Thymus (tissue), 11 donors: ENCODE measurements at regions not wholly inside any gene's neighbourhood (a gene's known extent, or its start where the extent isn't known, plus 50 kb on each side); places are given as distances from the start of the nearest gene placed in this dataset.

Experiments used
- DNase-seq, 9 donors: peaks; one replicate each; pipeline ENCODE4 v3.0.0-alpha.2; 2013; ENCODE audit warnings: low spot score in 9 of 9, low read depth in 6 of 9, missing footprints in 1 of 9
- H3K27ac ChIP-seq, 2 donors: one replicate each; pipeline ENCODE4 v1.5.1; 2013; ENCODE audit warnings: control low read depth in 1 of 2, low read depth in 1 of 2, low read length in 1 of 2, mild to moderate bottlenecking in 1 of 2, moderate library complexity in 1 of 2
- H3K27me3 ChIP-seq, 2 donors: one replicate each; pipeline ENCODE4 v1.5.1; 2013; ENCODE audit warnings: low read length in 1 of 2; ENCODE audit not compliant: control insufficient read depth in 2 of 2, insufficient read depth in 1 of 2
- H3K36me3 ChIP-seq, 2 donors: one replicate each; pipeline ENCODE4 v1.5.1; 2013; ENCODE audit warnings: low read length in 1 of 2, mild to moderate bottlenecking in 1 of 2, moderate library complexity in 1 of 2; ENCODE audit not compliant: control insufficient read depth in 2 of 2, insufficient read depth in 2 of 2
- H3K4me1 ChIP-seq, 2 donors: one replicate each; pipeline ENCODE4 v1.5.1; 2013; ENCODE audit warnings: low read length in 2 of 2; ENCODE audit not compliant: control insufficient read depth in 2 of 2, insufficient read depth in 2 of 2
- H3K4me3 ChIP-seq, 2 donors: one replicate each; pipeline ENCODE4 v1.5.1; 2013; ENCODE audit warnings: low read length in 2 of 2, control low read depth in 1 of 2, mild to moderate bottlenecking in 1 of 2
- H3K9me3 ChIP-seq, 2 donors: one replicate each; pipeline ENCODE4 v1.5.1; 2013; ENCODE audit warnings: low read length in 1 of 2, mild to moderate bottlenecking in 1 of 2; ENCODE audit not compliant: control insufficient read depth in 2 of 2, insufficient read depth in 1 of 2
- WGBS: extraction: QIAGEN DNeasy Blood & Tissue Kit; methylation state at CpG from one replicate; pipeline ENCODE4 v1.1.7; 2013; 5-methylcytosine and 5-hydroxymethylcytosine counted together
- donor health status: healthy.

DNA sequence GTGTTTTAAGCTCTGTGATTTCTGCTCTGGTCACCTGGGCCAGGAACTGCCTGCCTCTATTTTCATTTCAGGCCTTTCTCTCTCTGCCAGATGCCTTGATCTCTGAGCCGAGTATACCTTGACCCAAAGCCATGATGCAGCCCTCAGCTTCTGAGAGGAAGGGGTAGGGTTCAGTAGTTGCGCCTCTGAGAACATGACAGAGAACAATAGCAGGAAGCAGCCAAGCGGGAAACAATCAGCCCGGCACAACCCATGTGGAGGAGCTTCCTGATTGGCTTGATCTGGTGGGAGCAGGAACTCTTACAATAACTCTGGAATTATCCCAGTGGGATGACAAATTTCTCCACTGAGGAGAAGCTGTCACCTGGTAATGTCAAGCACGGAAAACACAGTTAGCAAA is 127.4 kb downstream of the PALM2AKAP2 start:
- Histone ChIP-seq H3K9me3 (no peaks in the 10 kb centered on the region), H3K27ac (peak overlapping the region in 1 of 2 donors; percentile 3), H3K36me3 (no peaks in the 10 kb centered on the region), H3K4me3 (no peak overlapping the region), H3K4me1 (peaks cover 0 to 9% of the 10 kb centered on the region in 2 donors), H3K27me3 (no peaks in the 10 kb centered on the region)
- WGBS = 83% methylated on average over 5 of the region's 5 CpGs
- DNase-seq = no peak

DNA sequence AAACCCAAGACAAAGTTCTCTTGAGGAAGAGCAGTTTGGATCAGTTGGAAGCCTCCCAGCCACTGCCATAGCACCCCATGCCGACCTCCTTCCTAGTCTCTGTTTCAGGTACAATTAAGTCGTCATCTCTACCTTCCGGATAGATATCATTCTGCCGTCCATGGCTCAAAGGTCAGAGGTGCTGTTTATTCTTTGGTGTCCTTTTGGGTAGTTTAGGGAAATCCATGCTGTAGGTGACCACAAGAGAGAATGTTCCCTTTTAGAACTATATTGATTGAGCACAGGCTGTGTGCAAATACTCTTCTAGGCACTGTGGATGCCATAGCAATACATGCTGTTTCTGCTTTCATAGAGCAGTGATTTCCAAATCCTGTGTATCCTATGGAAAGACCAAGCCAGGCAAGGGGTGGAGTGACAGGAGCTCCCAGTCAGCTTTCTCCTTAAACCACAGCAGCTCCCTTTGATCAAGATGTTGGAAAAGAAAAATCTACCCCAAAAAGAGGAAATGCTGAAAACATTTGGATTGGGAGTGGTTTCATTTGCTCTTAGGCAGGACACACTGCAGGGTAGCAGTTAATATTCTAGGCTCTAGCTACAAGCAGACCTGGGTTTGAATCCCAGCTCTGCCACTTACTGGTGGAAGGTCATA is 127.9 kb downstream of the PALM2AKAP2 start:
- Histone ChIP-seq H3K27me3 (no peaks in the 10 kb centered on the region), H3K4me1 (peaks cover 0 to 11% of the 10 kb centered on the region in 2 donors), H3K4me3 (no peak overlapping the region), H3K9me3 (no peaks in the 10 kb centered on the region), H3K36me3 (no peaks in the 10 kb centered on the region), H3K27ac (peak overlapping the region in 1 of 2 donors; percentile 18)
- DNase-seq = no peak
- WGBS = 94% methylated on average over 4 of the region's 4 CpGs

GRCh38 chr9:109908459-109909390 is 128.7 kb downstream of the PALM2AKAP2 start:
- no peak for DNase-seq
- Histone ChIP-seq H3K4me1 (peaks cover 0 to 14% of the 10 kb centered on the region in 2 donors), H3K36me3 (no peaks in the 10 kb centered on the region), H3K4me3 (no peak overlapping the region), H3K9me3 (no peaks in the 10 kb centered on the region), H3K27ac (no peak overlapping the region), H3K27me3 (no peaks in the 10 kb centered on the region)
- 96% methylated on average over 12 of the region's 12 CpGs for WGBS

- Histone ChIP-seq H3K4me3 (no peak overlapping the region), H3K4me1 (peaks cover 0 to 14% of the 10 kb centered on the region in 2 donors), H3K27me3 (no peaks in the 10 kb centered on the region), H3K36me3 (no peaks in the 10 kb centered on the region), H3K9me3 (no peaks in the 10 kb centered on the region), H3K27ac (no peak overlapping the region)
- WGBS = 92% methylated on average over 5 of the region's 5 CpGs
- DNase-seq = no peak
These were observed 130.9 kb downstream of the PALM2AKAP2 start for GRCh38 chr9:109910671-109911518.

GRCh38 chr9:109912082-109912582 is 132.1 kb downstream of the PALM2AKAP2 start:
- peaks cover under 1 to 13% of the 10 kb centered on the region in 2 donors for H3K4me1 ChIP-seq
- H3K4me3 ChIP-seq = no peak overlapping the region
- H3K36me3 ChIP-seq = no peaks in the 10 kb centered on the region
- WGBS = 91% methylated on average over 4 of the region's 4 CpGs
- no peak overlapping the region for H3K27ac ChIP-seq
- H3K27me3 ChIP-seq = no peaks in the 10 kb centered on the region
- DNase-seq = no peak
- H3K9me3 ChIP-seq = no peaks in the 10 kb centered on the region

DNA sequence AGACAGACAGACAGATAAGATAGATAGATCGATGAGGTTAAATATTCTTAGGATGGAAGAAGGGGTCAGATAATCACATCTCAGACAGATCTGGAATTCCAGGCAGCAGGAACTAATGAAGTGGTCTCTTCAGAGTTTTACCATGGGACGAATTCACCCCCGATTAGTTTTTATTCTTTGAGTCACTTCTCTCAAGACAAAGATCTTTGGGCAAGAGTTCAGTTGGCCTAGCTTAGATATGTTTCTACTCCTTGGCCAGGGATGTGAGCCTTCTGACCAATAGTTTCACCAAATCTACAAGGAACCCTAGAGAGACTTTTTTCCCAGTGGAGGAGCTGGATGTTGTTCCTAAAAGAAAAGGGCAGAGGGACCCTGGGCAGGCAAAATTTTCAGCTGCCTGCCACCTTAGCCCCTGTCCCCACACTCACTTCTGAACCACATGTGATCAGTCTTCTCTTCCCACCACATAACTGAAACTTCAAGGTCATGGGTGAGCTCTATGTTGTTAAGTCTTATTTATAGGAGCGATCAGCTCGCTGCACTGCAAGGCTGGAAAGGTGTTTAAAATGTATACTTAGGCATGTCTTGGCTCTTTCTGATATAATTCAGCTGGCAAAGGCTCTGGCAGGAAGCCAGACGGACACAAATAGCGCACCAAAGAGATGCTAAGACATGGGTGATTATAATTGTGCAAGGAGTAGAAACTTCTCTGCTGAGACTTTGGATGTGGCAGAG is 132.9 kb downstream of the PALM2AKAP2 start:
- H3K27ac ChIP-seq = no peak overlapping the region
- H3K9me3 ChIP-seq = no peaks in the 10 kb centered on the region
- 88% methylated on average over 7 of the region's 7 CpGs for WGBS
- no peak overlapping the region for H3K4me3 ChIP-seq
- DNase-seq = no peak
- no peaks in the 10 kb centered on the region for H3K36me3 ChIP-seq
- peaks cover 7 to 16% of the 10 kb centered on the region in 2 donors for H3K4me1 ChIP-seq
- H3K27me3 ChIP-seq = no peaks in the 10 kb centered on the region

GRCh38 chr9:109913461-109913810 is 133.4 kb downstream of the PALM2AKAP2 start:
- Histone ChIP-seq H3K4me3 (no peak overlapping the region), H3K36me3 (no peaks in the 10 kb centered on the region), H3K27me3 (no peaks in the 10 kb centered on the region), H3K4me1 (peaks cover 10 to 21% of the 10 kb centered on the region in 2 donors), H3K27ac (no peak overlapping the region), H3K9me3 (no peaks in the 10 kb centered on the region)
- no peak for DNase-seq
- WGBS = 93% methylated on average over 2 of the region's 2 CpGs

DNA sequence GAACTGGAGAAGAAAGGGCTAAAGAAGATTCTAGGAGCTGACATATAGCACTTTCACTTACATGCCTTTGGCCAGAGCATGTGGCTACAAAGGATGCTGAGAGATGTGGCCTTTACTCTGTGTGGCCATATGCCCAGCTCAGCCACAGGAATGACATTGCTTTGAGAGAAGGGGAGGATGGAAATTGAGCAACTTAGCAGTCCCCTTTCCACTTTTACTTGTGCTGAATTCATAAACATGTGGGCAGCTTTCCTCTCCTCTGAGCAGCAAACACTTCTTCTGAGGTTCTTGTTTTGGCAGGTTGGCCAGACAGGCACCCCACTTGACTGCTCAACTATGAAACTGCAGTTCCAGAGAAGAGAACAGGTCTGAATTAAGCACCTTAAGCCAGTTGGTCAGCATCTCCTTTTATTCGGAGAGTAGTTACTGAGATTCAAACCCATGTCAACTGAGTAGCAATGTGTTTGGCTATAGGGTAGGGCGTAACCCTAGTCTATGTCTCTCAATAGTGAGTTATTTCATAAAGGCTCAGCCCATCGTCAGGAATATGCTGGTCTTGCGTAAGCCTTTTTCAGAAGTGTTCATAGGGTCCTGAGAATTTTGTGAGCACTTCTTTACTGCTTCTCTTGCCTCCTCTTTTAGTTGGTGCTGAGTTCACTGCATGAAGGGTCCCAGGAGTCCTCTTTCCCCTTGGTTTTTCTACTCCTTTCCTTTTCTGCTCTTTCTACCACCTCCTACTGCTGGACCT is 134.5 kb downstream of the PALM2AKAP2 start:
- no peaks in the 10 kb centered on the region for H3K36me3 ChIP-seq
- no peak overlapping the region for H3K4me3 ChIP-seq
- peaks cover 17 to 29% of the 10 kb centered on the region in 2 donors for H3K4me1 ChIP-seq
- DNase-seq = no peak
- no peaks in the 10 kb centered on the region for H3K9me3 ChIP-seq
- WGBS = 95% methylated on average over 4 of the region's 4 CpGs
- H3K27ac ChIP-seq = no peak overlapping the region
- H3K27me3 ChIP-seq = no peaks in the 10 kb centered on the region
